ENCODE measurements at regions not wholly inside any gene's neighbourhood (a gene's known extent, or its start where the extent isn't known, plus 50 kb on each side); places are given as distances from the start of the nearest gene placed in this dataset.
"Not testable (repeated sequence)": the region's sequence is repeated elsewhere in the genome, so short reads cannot be mapped to it uniquely, and the experiment has no call there.

- no peak for DNase-seq
Observed at GRCh38 chr4:72864898-72865297, 204.6 kb downstream of the COX18 start.

GRCh38 chr4:72864277-72864676 lies 205.2 kb downstream of the COX18 start:
- not testable (repeated sequence) for DNase-seq

GRCh38 chr4:72860766-72861165 lies 208.8 kb downstream of the COX18 start:
- DNase-seq: no peak

GRCh38 chr4:72858328-72858727 lies 211.2 kb downstream of the COX18 start:
- DNase-seq: no peak

- DNase-seq: no peak
Observed at GRCh38 chr4:72857787-72858186, 211.7 kb downstream of the COX18 start.

- no peak for DNase-seq
Observed at GRCh38 chr4:72857216-72857615, 212.3 kb downstream of the COX18 start.

GRCh38 chr4:72846280-72847111 lies 223.0 kb downstream of the COX18 start:
- no peak for DNase-seq

- DNase-seq: no peak
Observed at GRCh38 chr4:72843466-72843865, 226.1 kb downstream of the COX18 start.

GRCh38 chr4:72842323-72842722 lies 227.2 kb downstream of the COX18 start:
- DNase-seq: no peak

GRCh38 chr4:72840166-72840565 lies 229.3 kb downstream of the COX18 start:
- not testable (repeated sequence) for DNase-seq

GRCh38 chr4:72828864-72829263 lies 240.7 kb downstream of the COX18 start:
- DNase-seq: no peak

- no peak for DNase-seq
Observed at GRCh38 chr4:72827968-72828367, 241.5 kb downstream of the COX18 start.

GRCh38 chr4:72820107-72820506 lies 249.4 kb downstream of the COX18 start:
- no peak for DNase-seq

- DNase-seq: no peak
Observed at GRCh38 chr4:72817012-72817411, 248.0 kb upstream of the ADAMTS3 start.

- DNase-seq: no peak
Observed at GRCh38 chr4:72814241-72814640, 245.2 kb upstream of the ADAMTS3 start.

- no peak for DNase-seq
Observed at GRCh38 chr4:72809208-72809607, 240.2 kb upstream of the ADAMTS3 start.

GRCh38 chr4:72805284-72805683 lies 236.3 kb upstream of the ADAMTS3 start:
- DNase-seq: no peak

- DNase-seq: no peak
Observed at GRCh38 chr4:72797486-72797885, 228.5 kb upstream of the ADAMTS3 start.

- DNase-seq: no peak
Observed at GRCh38 chr4:72791054-72791453, 222.0 kb upstream of the ADAMTS3 start.

GRCh38 chr4:72786401-72786990 lies 217.5 kb upstream of the ADAMTS3 start:
- DNase-seq: no peak

GRCh38 chr4:72779241-72779640 lies 210.2 kb upstream of the ADAMTS3 start:
- no peak for DNase-seq

GRCh38 chr4:72777436-72777835 lies 208.4 kb upstream of the ADAMTS3 start:
- no peak for DNase-seq

- no peak for DNase-seq
Observed at GRCh38 chr4:72770708-72771107, 201.7 kb upstream of the ADAMTS3 start.

- no peak for DNase-seq
Observed at GRCh38 chr4:72768364-72768763, 199.3 kb upstream of the ADAMTS3 start.

All from stimulated activated CD8-positive, alpha-beta memory T cell treated with anti-CD3 and anti-CD28 coated beads, Interleukin-4, amount 100 ng/mL, for 48 hours (primary cell).